H9 (cell line): ENCODE measurements at regions not wholly inside any gene's neighbourhood (a gene's known extent, or its start where the extent isn't known, plus 50 kb on each side); places are given as distances from the start of the nearest gene placed in this dataset.

Experiments used
- DNase-seq: peaks from one replicate; pipeline ENCODE4 v3.0.0-alpha.2; 2017
- H2AFZ ChIP-seq: one replicate; pipeline ENCODE4 v1.6.1; 2013; ENCODE audit warnings: mild to moderate bottlenecking, low read length, control low read depth, moderate library complexity
- H2AK5ac ChIP-seq: 2 replicates; pipeline ENCODE4 v1.6.1; 2013; ENCODE audit warnings: low read length, control low read depth, mixed read lengths; ENCODE audit not compliant: insufficient read length
- H2BK120ac ChIP-seq: one replicate; pipeline ENCODE4 v1.6.1; 2013; ENCODE audit warnings: low read depth, mild to moderate bottlenecking, low read length, control low read depth, inconsistent platforms; ENCODE audit not compliant: poor library complexity, severe bottlenecking
- H2BK12ac ChIP-seq: 2 replicates; pipeline ENCODE4 v1.6.1; 2013; ENCODE audit warnings: low read length, control low read depth, mixed read lengths, low read depth; ENCODE audit not compliant: insufficient read length
- H2BK15ac ChIP-seq: 2 replicates; pipeline ENCODE4 v1.6.1; 2013; ENCODE audit warnings: low read depth, low read length, control low read depth
- H2BK20ac ChIP-seq: one replicate; pipeline ENCODE4 v1.6.1; 2013; ENCODE audit warnings: low read depth, mild to moderate bottlenecking, low read length, control low read depth, inconsistent platforms; ENCODE audit not compliant: poor library complexity, severe bottlenecking
- H2BK5ac ChIP-seq: 2 replicates; pipeline ENCODE4 v1.6.1; 2013; ENCODE audit warnings: low read length, control low read depth, mixed read lengths; ENCODE audit not compliant: insufficient read length
- H3K14ac ChIP-seq: 2 replicates; pipeline ENCODE4 v1.6.1; 2013; ENCODE audit warnings: low read length, control low read depth; ENCODE audit not compliant: insufficient read depth
- H3K18ac ChIP-seq: 2 replicates; pipeline ENCODE4 v1.6.1; 2013; ENCODE audit warnings: low read depth, mild to moderate bottlenecking, mixed read lengths, low read length, control low read depth; ENCODE audit not compliant: insufficient read length
- H3K23ac ChIP-seq: 2 replicates; pipeline ENCODE4 v1.6.1; 2013; ENCODE audit warnings: low read length, control low read depth, mixed read lengths, low read depth; ENCODE audit not compliant: insufficient read length
- H3K23me2 ChIP-seq: 2 replicates; pipeline ENCODE4 v1.6.1; 2013; ENCODE audit warnings: low read depth, mild to moderate bottlenecking, mixed read lengths, low read length, control low read depth; ENCODE audit not compliant: insufficient read length, poor library complexity, severe bottlenecking
- H3K27ac ChIP-seq: 2 replicates; pipeline ENCODE4 v1.5.1; 2013; ENCODE audit warnings: low read length, control low read depth, mixed read lengths, low read depth; ENCODE audit not compliant: insufficient read length
- H3K27me3 ChIP-seq: 2 replicates; pipeline ENCODE4 v1.6.1; 2013; ENCODE audit warnings: low read length, control low read depth, inconsistent platforms; ENCODE audit not compliant: insufficient read depth
- H3K4ac ChIP-seq: 2 replicates; pipeline ENCODE4 v1.6.1; 2013; ENCODE audit warnings: low read depth, mild to moderate bottlenecking, control low read depth, inconsistent platforms, low read length, moderate library complexity
- H3K4me1 ChIP-seq: 2 replicates; pipeline ENCODE4 v1.6.1; 2013; ENCODE audit warnings: low read length, control low read depth, inconsistent platforms; ENCODE audit not compliant: insufficient read depth
- H3K4me2 ChIP-seq: 2 replicates; pipeline ENCODE4 v1.6.1; 2013; ENCODE audit warnings: low read length, control low read depth, mixed read lengths; ENCODE audit not compliant: insufficient read length, insufficient read depth
- H3K56ac ChIP-seq: 2 replicates; pipeline ENCODE4 v1.6.1; 2013; ENCODE audit warnings: low read depth, mild to moderate bottlenecking, mixed read lengths, low read length, control low read depth; ENCODE audit not compliant: insufficient read length
- H3K79me1 ChIP-seq: 2 replicates; pipeline ENCODE4 v1.6.1; 2013; ENCODE audit warnings: low read depth, mild to moderate bottlenecking, moderate library complexity, low read length, control low read depth, inconsistent platforms; ENCODE audit not compliant: insufficient read depth, poor library complexity, severe bottlenecking
- H3K79me2 ChIP-seq: 2 replicates; pipeline ENCODE4 v1.6.1; 2013; ENCODE audit warnings: low read length, control low read depth, inconsistent platforms; ENCODE audit not compliant: insufficient read depth
- H3K9ac ChIP-seq: 2 replicates; pipeline ENCODE4 v1.6.1; 2013; ENCODE audit warnings: low read length, control low read depth, mixed read lengths; ENCODE audit not compliant: insufficient read length; ENCODE audit errors: extremely low read depth
- H3K9me3 ChIP-seq: one replicate; pipeline ENCODE4 v1.6.1; 2013; ENCODE audit warnings: low read depth, low read length, inconsistent platforms; ENCODE audit not compliant: control insufficient read depth
- H3T11ph ChIP-seq: one replicate; pipeline ENCODE4 v1.6.1; 2013; ENCODE audit warnings: mild to moderate bottlenecking, low read length, control low read depth, inconsistent platforms
- H4K20me1 ChIP-seq: one replicate; pipeline ENCODE4 v1.6.1; 2013; ENCODE audit not compliant: control insufficient read depth, insufficient read length, insufficient read depth
- H4K5ac ChIP-seq: 2 replicates; pipeline ENCODE4 v1.6.1; 2013; ENCODE audit warnings: low read depth, mild to moderate bottlenecking, mixed read lengths, low read length, control low read depth; ENCODE audit not compliant: insufficient read length
- H4K8ac ChIP-seq: replicated peaks from 2 replicates; pipeline ENCODE4 v1.6.1; 2013; ENCODE audit warnings: low read length, control low read depth, mixed read lengths, low read depth; ENCODE audit not compliant: insufficient read length
- H4K91ac ChIP-seq: 2 replicates; pipeline ENCODE4 v1.6.1; 2013; ENCODE audit warnings: low read depth, mild to moderate bottlenecking, moderate library complexity, mixed read lengths, low read length, control low read depth; ENCODE audit not compliant: insufficient read length
- H3K27ac Mint-ChIP-seq, 3 experiments: 2 replicates in 2 of 3; 3 replicates in 1 of 3; pipeline ENCODE4 v1.8.0; 2020 to 2021; ENCODE audit warnings: mixed read lengths in 3 of 3, mild to moderate bottlenecking in 1 of 3, moderate library complexity in 1 of 3
- H3K27me3 Mint-ChIP-seq: 2 replicates; pipeline ENCODE4 v1.8.0; 2021; ENCODE audit warnings: low read depth, mild to moderate bottlenecking, moderate library complexity, mixed read lengths
- H3K36me3 Mint-ChIP-seq, 3 experiments: 2 replicates in 2 of 3; 3 replicates in 1 of 3; pipeline ENCODE4 v1.8.0; 2020 to 2021; ENCODE audit warnings: low read depth in 3 of 3, mixed read lengths in 3 of 3; ENCODE audit not compliant: insufficient read depth in 1 of 3
- H3K4me1 Mint-ChIP-seq, 2 experiments: 2 replicates each; pipeline ENCODE4 v1.8.0; 2020; ENCODE audit warnings: mixed read lengths in 2 of 2
- H3K4me3 Mint-ChIP-seq, 2 experiments: 2 replicates in 1 of 2; 3 replicates in 1 of 2; pipeline ENCODE4 v1.8.0; 2020 to 2021; ENCODE audit warnings: mild to moderate bottlenecking in 2 of 2, mixed read lengths in 2 of 2, moderate library complexity in 1 of 2
- H3K9me3 Mint-ChIP-seq, 2 experiments: 2 replicates in 1 of 2; 3 replicates in 1 of 2; pipeline ENCODE4 v1.8.0; 2020; ENCODE audit warnings: mild to moderate bottlenecking in 2 of 2, mixed read lengths in 2 of 2, moderate library complexity in 1 of 2
- TF ChIP-seq, protein P1 (sequence below): fragments of 200-600 bp; sonication (generic); conservative IDR thresholded peaks from 3 replicates; pipeline ENCODE4 v1.8.0; 2021; ENCODE audit warnings: antibody characterized with exemption, mild to moderate bottlenecking

- H3K4me1 ChIP-seq, result 0 out of 2 replicates have a peak, but pooled peaks cover 2% of the 10 kb centered on the region
- no peak overlapping the region for H2BK120ac ChIP-seq
- no peak overlapping the region for H3K14ac ChIP-seq
- no peak overlapping the region for H3T11ph ChIP-seq
- DNase-seq, result no peak
- no peaks in the 10 kb centered on the region for H3K79me2 ChIP-seq
- Mint-ChIP-seq H3K27me3 (no peaks in the 10 kb centered on the region), H3K27ac (no peak overlapping the region), H3K4me3 (no peak overlapping the region), H3K4me1 (peaks cover 18 to 31% of the 10 kb centered on the region in 2 experiments), H3K9me3 (no peaks in the 10 kb centered on the region; a peak in 1 of 5 replicates), H3K36me3 (peaks cover 0 to 4% (median 0%) of the 10 kb centered on the region in 3 experiments; a peak in 1 of 7 replicates)
- no peak overlapping the region for H2BK12ac ChIP-seq
- no peak overlapping the region for H3K27ac ChIP-seq
- no peak overlapping the region for H2BK5ac ChIP-seq
- no peaks in the 10 kb centered on the region for H3K79me1 ChIP-seq
- no peaks in the 10 kb centered on the region for H3K9me3 ChIP-seq
- no peak overlapping the region for H3K9ac ChIP-seq
- H4K8ac ChIP-seq, result no peak overlapping the region
- H2AK5ac ChIP-seq, result no peak overlapping the region
- no peak overlapping the region for H2BK20ac ChIP-seq
- no peak overlapping the region for H3K23ac ChIP-seq
- no peak overlapping the region for H3K56ac ChIP-seq
- TF ChIP-seq, protein P1, sequence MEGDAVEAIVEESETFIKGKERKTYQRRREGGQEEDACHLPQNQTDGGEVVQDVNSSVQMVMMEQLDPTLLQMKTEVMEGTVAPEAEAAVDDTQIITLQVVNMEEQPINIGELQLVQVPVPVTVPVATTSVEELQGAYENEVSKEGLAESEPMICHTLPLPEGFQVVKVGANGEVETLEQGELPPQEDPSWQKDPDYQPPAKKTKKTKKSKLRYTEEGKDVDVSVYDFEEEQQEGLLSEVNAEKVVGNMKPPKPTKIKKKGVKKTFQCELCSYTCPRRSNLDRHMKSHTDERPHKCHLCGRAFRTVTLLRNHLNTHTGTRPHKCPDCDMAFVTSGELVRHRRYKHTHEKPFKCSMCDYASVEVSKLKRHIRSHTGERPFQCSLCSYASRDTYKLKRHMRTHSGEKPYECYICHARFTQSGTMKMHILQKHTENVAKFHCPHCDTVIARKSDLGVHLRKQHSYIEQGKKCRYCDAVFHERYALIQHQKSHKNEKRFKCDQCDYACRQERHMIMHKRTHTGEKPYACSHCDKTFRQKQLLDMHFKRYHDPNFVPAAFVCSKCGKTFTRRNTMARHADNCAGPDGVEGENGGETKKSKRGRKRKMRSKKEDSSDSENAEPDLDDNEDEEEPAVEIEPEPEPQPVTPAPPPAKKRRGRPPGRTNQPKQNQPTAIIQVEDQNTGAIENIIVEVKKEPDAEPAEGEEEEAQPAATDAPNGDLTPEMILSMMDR, result no peak
- no peak overlapping the region for H3K4me2 ChIP-seq
- no peak overlapping the region for H2BK15ac ChIP-seq
- no peak overlapping the region for H4K5ac ChIP-seq
- no peaks in the 10 kb centered on the region for H3K27me3 ChIP-seq
- H4K91ac ChIP-seq, result no peak overlapping the region
- no peak overlapping the region for H2AFZ ChIP-seq
- no peak overlapping the region for H3K4ac ChIP-seq
- H3K18ac ChIP-seq, result no peak overlapping the region
- H4K20me1 ChIP-seq, result no peaks in the 10 kb centered on the region
- no peaks in the 10 kb centered on the region for H3K23me2 ChIP-seq
Observed at GRCh38 chr1:81459043-81459442, 341.7 kb upstream of the ADGRL2 start.
